OCI-LY7 (cell line): ENCODE measurements at regions not wholly inside any gene's neighbourhood (a gene's known extent, or its start where the extent isn't known, plus 50 kb on each side); places are given as distances from the start of the nearest gene placed in this dataset.

Source experiments
- BruUV-seq: library from RNA; stranded (reverse); fragments of 400-500 nt; replicated peaks from 2 replicates; lab custom pipeline; 2021; lab: Mats Ljungman, UMichigan
- CTCF ChIA-PET: fragments of 300-600 bp; sonication (Branson Sonifier 250); formaldehyde crosslinking; loops from one replicate; lab custom pipeline; 2022; ENCODE audit warnings: antibody characterized with exemption; ENCODE audit not compliant: unreplicated experiment; lab: Charles Lee
- POLR2A ChIA-PET: fragments of 300-600 bp; sonication (Branson Sonifier 250); formaldehyde crosslinking; loops from one replicate; lab custom pipeline; 2022; ENCODE audit warnings: antibody characterized with exemption; lab: Charles Lee
- DNase-seq: peaks from one replicate; pipeline ENCODE4 v3.0.0-alpha.2; 2015; ENCODE audit warnings: low spot score
- H2AFZ ChIP-seq: fragments of 200-600 bp; sonication (generic), shearing (Covaris generic); 2 replicates; pipeline ENCODE4 v1.6.1; 2014; ENCODE audit warnings: mild to moderate bottlenecking, antibody characterized with exemption, low read length, moderate library complexity
- H3K27ac ChIP-seq: fragments of 200-600 bp; sonication (generic); 2 replicates; pipeline ENCODE4 v1.5.1; 2014; ENCODE audit warnings: mixed run types, low read depth, mild to moderate bottlenecking, moderate library complexity, low read length, inconsistent platforms; ENCODE audit not compliant: poor library complexity, severe bottlenecking
- H3K36me3 ChIP-seq: fragments of 200-600 bp; sonication (generic); 2 replicates; pipeline ENCODE4 v1.6.1; 2014; ENCODE audit warnings: mild to moderate bottlenecking, antibody characterized with exemption, low read length, moderate library complexity, mixed read lengths; ENCODE audit not compliant: insufficient read depth
- H3K4me1 ChIP-seq: fragments of 200-600 bp; sonication (generic); 2 replicates; pipeline ENCODE4 v1.5.1; 2014; ENCODE audit warnings: mild to moderate bottlenecking, low read length; ENCODE audit not compliant: insufficient read depth, poor library complexity, severe bottlenecking
- H3K4me2 ChIP-seq: fragments of 200-600 bp; sonication (generic); 2 replicates; pipeline ENCODE4 v1.6.1; 2014; ENCODE audit warnings: mild to moderate bottlenecking, low read length
- H3K4me3 ChIP-seq: fragments of 200-600 bp; sonication (generic); 2 replicates; pipeline ENCODE4 v1.5.1; 2014; ENCODE audit warnings: mild to moderate bottlenecking, low read depth, low read length; ENCODE audit not compliant: poor library complexity, severe bottlenecking
- H3K79me2 ChIP-seq: fragments of 200-600 bp; sonication (generic); 2 replicates; pipeline ENCODE4 v1.6.1; 2016; ENCODE audit warnings: low read depth, mild to moderate bottlenecking, low read length, moderate library complexity, mixed read lengths; ENCODE audit not compliant: insufficient read depth
- H3K9me2 ChIP-seq: fragments of 200-600 bp; sonication (generic); 2 replicates; pipeline ENCODE4 v1.6.1; 2016; ENCODE audit warnings: mild to moderate bottlenecking, low read length, mixed read lengths; ENCODE audit not compliant: insufficient read depth
- H3K9me3 ChIP-seq: fragments of 200-600 bp; sonication (generic); 2 replicates; pipeline ENCODE4 v1.6.1; 2014; ENCODE audit warnings: mild to moderate bottlenecking, mixed run types, low read length, mixed read lengths
- H4K20me1 ChIP-seq: fragments of 200-600 bp; sonication (generic); 2 replicates; pipeline ENCODE4 v1.6.1; 2014; ENCODE audit warnings: mild to moderate bottlenecking, antibody characterized with exemption, low read length, moderate library complexity, mixed read lengths; ENCODE audit not compliant: insufficient read depth
- CTCF ChIP-seq: fragments of 200-600 bp; sonication (generic); conservative IDR thresholded peaks from 2 replicates; pipeline ENCODE4 v1.5.1; 2014; ENCODE audit warnings: mild to moderate bottlenecking, antibody characterized with exemption, low read length, moderate library complexity, mixed read lengths
- EZH2phosphoT487 ChIP-seq: fragments of 200-600 bp; sonication (generic); IDR thresholded peaks from 2 replicates; pipeline ENCODE4 v1.6.1; 2018; ENCODE audit warnings: low read depth, borderline replicate concordance, mild to moderate bottlenecking, mixed run types, antibody characterized with exemption, low read length, moderate library complexity, mixed read lengths
- intact Hi-C: fragments of 100-400 bp; cut with micrococcal nuclease; formaldehyde crosslinking; loops from one replicate; pipeline ENCODE4 v1.10.0; 2022; ENCODE audit not compliant: unreplicated experiment

GRCh38 chr4:12071316-12071715 lies 642.6 kb upstream of the HS3ST1 start:
- ChIA-PET POLR2A (no interaction called here), CTCF (no interaction called here)
- Histone ChIP-seq H3K79me2 (no peaks in the 10 kb centered on the region), H3K4me3 (no peak overlapping the region), H3K27ac (no peak overlapping the region), H3K4me1 (no peaks in the 10 kb centered on the region), H3K9me3 (no peaks in the 10 kb centered on the region), H3K36me3 (no peaks in the 10 kb centered on the region), H2AFZ (no peak overlapping the region), H3K4me2 (no peak overlapping the region), H3K9me2 (no peaks in the 10 kb centered on the region), H4K20me1 (no peaks in the 10 kb centered on the region)
- intact Hi-C loops: no loop called here
- no peak for DNase-seq
- no peak for TF ChIP-seq EZH2phosphoT487
- TF ChIP-seq CTCF: no peak
- no TSS peak for BruUV-seq

- Histone ChIP-seq H3K27ac (no peak overlapping the region), H4K20me1 (no peaks in the 10 kb centered on the region), H3K9me3 (no peaks in the 10 kb centered on the region), H3K9me2 (no peaks in the 10 kb centered on the region), H3K79me2 (no peaks in the 10 kb centered on the region), H3K4me3 (no peak overlapping the region), H2AFZ (no peak overlapping the region), H3K4me2 (no peak overlapping the region), H3K4me1 (no peaks in the 10 kb centered on the region), H3K36me3 (no peaks in the 10 kb centered on the region)
- DNase-seq: no peak
- TF ChIP-seq CTCF: no peak
- no peak for TF ChIP-seq EZH2phosphoT487
- CTCF ChIA-PET: no interaction called here
- intact Hi-C loops: no loop called here
- POLR2A ChIA-PET: no interaction called here
- BruUV-seq: no TSS peak
Observed at GRCh38 chr4:12053966-12054365, 625.3 kb upstream of the HS3ST1 start.

GRCh38 chr4:12053556-12053955 lies 624.9 kb upstream of the HS3ST1 start:
- Histone ChIP-seq H4K20me1 (no peaks in the 10 kb centered on the region), H3K36me3 (no peaks in the 10 kb centered on the region), H3K9me3 (no peaks in the 10 kb centered on the region), H3K9me2 (no peaks in the 10 kb centered on the region), H3K27ac (no peak overlapping the region), H3K79me2 (no peaks in the 10 kb centered on the region), H3K4me2 (no peak overlapping the region), H3K4me3 (no peak overlapping the region), H3K4me1 (no peaks in the 10 kb centered on the region), H2AFZ (no peak overlapping the region)
- POLR2A ChIA-PET: no interaction called here
- no TSS peak for BruUV-seq
- TF ChIP-seq CTCF (no peak), EZH2phosphoT487 (no peak)
- DNase-seq: no peak
- intact Hi-C loops: no loop called here
- CTCF ChIA-PET: no interaction called here
